Amniotic stem cell (primary cell): ENCODE measurements at regions not wholly inside any gene's neighbourhood (a gene's known extent, or its start where the extent isn't known, plus 50 kb on each side); places are given as distances from the start of the nearest gene placed in this dataset.

Experiments used
- DNase-seq: peaks from one replicate; lab custom pipeline; 2025; lab: John Stamatoyannopoulos, UW

- DNase-seq, result no peak
Measured at GRCh38 chr16:51391798-51392511, 240.9 kb upstream of the SALL1 start.

- DNase-seq, result no peak
Measured at GRCh38 chr16:51390877-51391276, 239.8 kb upstream of the SALL1 start.

- no peak for DNase-seq
Measured at GRCh38 chr16:51389881-51390280, 238.8 kb upstream of the SALL1 start.

GRCh38 chr16:51388516-51388951 lies 237.5 kb upstream of the SALL1 start:
- DNase-seq, result no peak

GRCh38 chr16:51383909-51384308 lies 232.8 kb upstream of the SALL1 start:
- DNase-seq, result no peak

- no peak for DNase-seq
Measured at GRCh38 chr16:51382940-51383339, 231.9 kb upstream of the SALL1 start.

GRCh38 chr16:51382211-51382610 lies 231.1 kb upstream of the SALL1 start:
- DNase-seq, result no peak

GRCh38 chr16:51376080-51376479 lies 225.0 kb upstream of the SALL1 start:
- DNase-seq, result no peak

- DNase-seq, result no peak
Measured at GRCh38 chr16:51374790-51375189, 223.7 kb upstream of the SALL1 start.

- peak; percentile 44 for DNase-seq
Measured at GRCh38 chr16:51374346-51374745, 223.3 kb upstream of the SALL1 start.

GRCh38 chr16:51365715-51366114 lies 214.6 kb upstream of the SALL1 start:
- DNase-seq, result no peak

- DNase-seq, result no peak
Measured at GRCh38 chr16:51359141-51359955, 208.3 kb upstream of the SALL1 start.

- DNase-seq, result no peak
Measured at GRCh38 chr16:51357839-51358238, 206.8 kb upstream of the SALL1 start.

GRCh38 chr16:51355875-51356274 lies 204.8 kb upstream of the SALL1 start:
- DNase-seq, result no peak

- no peak for DNase-seq
Measured at GRCh38 chr16:51355195-51355594, 204.1 kb upstream of the SALL1 start.

- no peak for DNase-seq
Measured at GRCh38 chr16:51353055-51353454, 202.0 kb upstream of the SALL1 start.

GRCh38 chr16:51349626-51350025 lies 198.6 kb upstream of the SALL1 start:
- DNase-seq, result no peak

GRCh38 chr16:51343411-51343810 lies 192.3 kb upstream of the SALL1 start:
- no peak for DNase-seq

- DNase-seq, result no peak
Measured at GRCh38 chr16:51341204-51341603, 190.1 kb upstream of the SALL1 start.

GRCh38 chr16:51337662-51338061 lies 186.6 kb upstream of the SALL1 start:
- no peak for DNase-seq

- DNase-seq, result no peak
Measured at GRCh38 chr16:51328733-51329132, 177.7 kb upstream of the SALL1 start.

- peak; percentile 19 for DNase-seq
Measured at GRCh38 chr16:51327001-51327400, 175.9 kb upstream of the SALL1 start.

GRCh38 chr16:51326131-51326856 lies 175.2 kb upstream of the SALL1 start:
- DNase-seq, result peak; percentile 65
